HEK293 (cell line): ENCODE measurements at regions not wholly inside any gene's neighbourhood (a gene's known extent, or its start where the extent isn't known, plus 50 kb on each side); places are given as distances from the start of the nearest gene placed in this dataset.

Experiments used
- CTCF ChIA-PET: fragments of 350-600 bp; formaldehyde crosslinking; extraction: SDS; loops from one replicate; lab custom pipeline; 2021; ENCODE audit warnings: antibody characterized with exemption; lab: Yijun Ruan, JAX
- POLR2A ChIA-PET: fragments of 300-600 bp; formaldehyde crosslinking; extraction: SDS; loops from one replicate; lab custom pipeline; 2020; ENCODE audit warnings: antibody characterized with exemption, inconsistent platforms; lab: Yijun Ruan, JAX
- H3K27ac ChIP-seq: fragments of 200-500 bp; sonication (Bioruptor generic); 2 replicates; pipeline ENCODE4 v1.5.1; 2014; ENCODE audit warnings: low read depth, low read length, control low read depth, inconsistent platforms; ENCODE audit errors: extremely low read depth
- H3K36me3 ChIP-seq, 2 experiments: fragments of 200-500 bp in 1 of 2; sonication (Bioruptor generic) in 1 of 2; 1 replicate in 1 of 2; 2 replicates in 1 of 2; pipeline ENCODE4 v1.5.1; 2014 to 2017; ENCODE audit warnings: inconsistent platforms in 2 of 2, low read length in 2 of 2; ENCODE audit not compliant: control insufficient read depth in 2 of 2, insufficient read depth in 1 of 2
- H3K4me1 ChIP-seq: fragments of 200-500 bp; sonication (Bioruptor generic); 2 replicates; pipeline ENCODE4 v1.5.1; 2014; ENCODE audit warnings: mild to moderate bottlenecking, low read length, inconsistent platforms; ENCODE audit not compliant: control insufficient read depth, insufficient read depth
- H3K4me3 ChIP-seq: 2 replicates; pipeline ENCODE4 v1.5.1; 2011; ENCODE audit warnings: low read depth, mild to moderate bottlenecking, control low read depth, low read length, moderate library complexity
- H3K9me3 ChIP-seq: fragments of 200-500 bp; sonication (Bioruptor generic); 2 replicates; pipeline ENCODE4 v1.5.1; 2014; ENCODE audit warnings: low read depth, low read length, inconsistent platforms; ENCODE audit not compliant: control insufficient read depth, insufficient read depth
- KLF7 ChIP-seq: fragments of 450-650 bp; formaldehyde crosslinking; IDR thresholded peaks from 2 replicates; pipeline ENCODE4 v1.5.1; 2016; ENCODE audit warnings: missing biosample characterization, missing genetic modification characterization, borderline replicate concordance
- KLF8 ChIP-seq: fragments of 450-650 bp; formaldehyde crosslinking; IDR thresholded peaks from 2 replicates; pipeline ENCODE4 v1.5.1; 2016; ENCODE audit warnings: missing biosample characterization, missing genetic modification characterization
- SETDB1 ChIP-seq: IDR thresholded peaks from one replicate; pipeline ENCODE4 v1.6.1; 2017; ENCODE audit warnings: mild to moderate bottlenecking, low read length, moderate library complexity, mixed read lengths; ENCODE audit not compliant: insufficient read length
- YY1 ChIP-seq: fragments of 450-650 bp; formaldehyde crosslinking; IDR thresholded peaks from 2 replicates; pipeline ENCODE4 v1.5.1; 2018; ENCODE audit warnings: missing biosample characterization, missing genetic modification characterization
- ZBTB8A ChIP-seq: fragments of 450-650 bp; formaldehyde crosslinking; IDR thresholded peaks from 2 replicates; pipeline ENCODE4 v1.5.1; 2016; ENCODE audit warnings: missing biosample characterization, missing genetic modification characterization
- ZFP69B ChIP-seq: fragments of 450-650 bp; formaldehyde crosslinking; IDR thresholded peaks from 2 replicates; pipeline ENCODE4 v1.5.1; 2016; ENCODE audit warnings: missing biosample characterization, missing genetic modification characterization
- ZNF175 ChIP-seq: fragments of 450-650 bp; formaldehyde crosslinking; IDR thresholded peaks from 2 replicates; pipeline ENCODE4 v1.5.1; 2016; ENCODE audit warnings: missing biosample characterization, missing genetic modification characterization
- ZNF223 ChIP-seq: fragments of 450-650 bp; formaldehyde crosslinking; IDR thresholded peaks from 2 replicates; pipeline ENCODE4 v1.5.1; 2016; ENCODE audit warnings: missing biosample characterization, missing genetic modification characterization
- ZNF354C ChIP-seq: fragments of 450-650 bp; formaldehyde crosslinking; IDR thresholded peaks from 2 replicates; pipeline ENCODE4 v1.5.1; 2016; ENCODE audit warnings: missing biosample characterization, missing genetic modification characterization, low read depth, borderline replicate concordance
- ZNF433 ChIP-seq: fragments of 450-650 bp; formaldehyde crosslinking; IDR thresholded peaks from 2 replicates; pipeline ENCODE4 v1.5.1; 2016; ENCODE audit warnings: missing biosample characterization, missing genetic modification characterization, low read depth
- ZNF514 ChIP-seq: fragments of 450-650 bp; formaldehyde crosslinking; IDR thresholded peaks from 2 replicates; pipeline ENCODE4 v1.5.1; 2016; ENCODE audit warnings: missing biosample characterization, missing genetic modification characterization
- ZNF529 ChIP-seq: fragments of 450-650 bp; formaldehyde crosslinking; IDR thresholded peaks from 2 replicates; pipeline ENCODE4 v1.5.1; 2017; ENCODE audit warnings: missing genetic modification characterization, missing biosample characterization; ENCODE audit not compliant: insufficient replicate concordance
- ZNF600 ChIP-seq: fragments of 450-650 bp; formaldehyde crosslinking; IDR thresholded peaks from 2 replicates; pipeline ENCODE4 v1.5.1; 2016; ENCODE audit warnings: missing biosample characterization, missing genetic modification characterization
- ZNF707 ChIP-seq: fragments of 450-650 bp; formaldehyde crosslinking; IDR thresholded peaks from 2 replicates; pipeline ENCODE4 v1.5.1; 2016; ENCODE audit warnings: missing biosample characterization, missing genetic modification characterization
- TF ChIP-seq, protein P1 (sequence below): fragments of 450-650 bp; formaldehyde crosslinking; IDR thresholded peaks from 2 replicates; pipeline ENCODE4 v1.5.1; 2016; ENCODE audit warnings: missing biosample characterization, missing genetic modification characterization
- TF ChIP-seq, protein P2 (sequence below): fragments of 450-650 bp; formaldehyde crosslinking; IDR thresholded peaks from 2 replicates; pipeline ENCODE4 v1.5.1; 2016; ENCODE audit warnings: missing biosample characterization, missing genetic modification characterization
- TF ChIP-seq, protein P3 (sequence below): fragments of 450-650 bp; formaldehyde crosslinking; IDR thresholded peaks from 2 replicates; pipeline ENCODE4 v1.5.0; 2017; ENCODE audit warnings: missing biosample characterization, missing genetic modification characterization, borderline replicate concordance
- TF ChIP-seq, protein P4 (sequence below): fragments of 450-650 bp; formaldehyde crosslinking; IDR thresholded peaks from 2 replicates; pipeline ENCODE4; 2016; ENCODE audit warnings: missing biosample characterization, missing genetic modification characterization

DNA sequence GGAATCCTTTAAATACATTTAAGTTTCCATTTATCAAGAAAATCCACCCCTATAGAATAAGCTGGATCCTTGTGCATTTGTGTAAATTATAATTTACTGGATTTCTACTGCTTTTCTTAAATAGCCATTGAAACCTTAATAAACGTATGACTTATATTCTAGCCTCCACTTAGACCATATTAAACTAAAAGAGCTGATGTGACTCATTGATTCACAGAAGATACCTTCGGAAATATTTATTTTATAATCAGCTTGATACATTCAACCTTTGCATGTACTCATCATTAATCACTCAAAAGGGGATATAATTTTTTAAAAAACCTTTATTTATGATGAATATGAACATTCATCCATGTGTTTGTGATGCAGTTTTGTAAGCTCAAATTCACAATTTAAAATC, 136.3 kb downstream of the SPRY2 start:
- TF ChIP-seq ZNF707 (tag by site-specific recombination): no peak
- TF ChIP-seq, all 188 proteins: peak for 0
- Histone ChIP-seq H3K36me3 (no peaks in the 10 kb centered on the region), H3K4me3 (no peak overlapping the region), H3K9me3 (no peaks in the 10 kb centered on the region), H3K27ac (no peak overlapping the region), H3K4me1 (no peaks in the 10 kb centered on the region)
- CTCF ChIA-PET: interaction anchor here (0.7 kb wide), 1 partner anchor 13 kb away, joined by 3 read pairs; no protein-coding TSS in a partner anchor
- POLR2A ChIA-PET: no interaction called here

DNA sequence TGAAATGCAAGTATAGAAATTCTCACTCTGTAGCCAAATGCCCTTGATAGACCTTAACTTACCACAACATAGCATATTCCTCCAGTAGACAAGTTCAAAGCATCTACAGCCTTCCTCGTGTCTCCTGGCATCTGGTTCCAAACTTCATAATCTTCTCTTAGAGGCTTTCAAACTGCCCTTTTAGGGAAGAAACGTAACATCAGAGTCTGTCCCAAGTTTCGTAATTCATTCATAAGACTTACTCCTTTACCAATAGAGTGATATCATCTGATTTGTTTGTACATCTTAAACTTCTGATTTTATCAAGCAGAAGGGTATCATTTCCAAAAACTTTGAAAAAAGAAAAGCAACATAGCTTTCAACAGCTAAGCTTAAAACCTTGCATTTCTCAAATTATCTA, 137.4 kb downstream of the SPRY2 start:
- no peaks in the 10 kb centered on the region for H3K9me3 ChIP-seq
- H3K27ac ChIP-seq: no peak overlapping the region
- POLR2A ChIA-PET: no interaction called here
- H3K4me3 ChIP-seq: no peak overlapping the region
- no peak for TF ChIP-seq ZFP69B (tag by site-specific recombination)
- TF ChIP-seq, protein P1, sequence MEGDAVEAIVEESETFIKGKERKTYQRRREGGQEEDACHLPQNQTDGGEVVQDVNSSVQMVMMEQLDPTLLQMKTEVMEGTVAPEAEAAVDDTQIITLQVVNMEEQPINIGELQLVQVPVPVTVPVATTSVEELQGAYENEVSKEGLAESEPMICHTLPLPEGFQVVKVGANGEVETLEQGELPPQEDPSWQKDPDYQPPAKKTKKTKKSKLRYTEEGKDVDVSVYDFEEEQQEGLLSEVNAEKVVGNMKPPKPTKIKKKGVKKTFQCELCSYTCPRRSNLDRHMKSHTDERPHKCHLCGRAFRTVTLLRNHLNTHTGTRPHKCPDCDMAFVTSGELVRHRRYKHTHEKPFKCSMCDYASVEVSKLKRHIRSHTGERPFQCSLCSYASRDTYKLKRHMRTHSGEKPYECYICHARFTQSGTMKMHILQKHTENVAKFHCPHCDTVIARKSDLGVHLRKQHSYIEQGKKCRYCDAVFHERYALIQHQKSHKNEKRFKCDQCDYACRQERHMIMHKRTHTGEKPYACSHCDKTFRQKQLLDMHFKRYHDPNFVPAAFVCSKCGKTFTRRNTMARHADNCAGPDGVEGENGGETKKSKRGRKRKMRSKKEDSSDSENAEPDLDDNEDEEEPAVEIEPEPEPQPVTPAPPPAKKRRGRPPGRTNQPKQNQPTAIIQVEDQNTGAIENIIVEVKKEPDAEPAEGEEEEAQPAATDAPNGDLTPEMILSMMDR (tag by site-specific recombination): no peak
- TF ChIP-seq, protein P2, sequence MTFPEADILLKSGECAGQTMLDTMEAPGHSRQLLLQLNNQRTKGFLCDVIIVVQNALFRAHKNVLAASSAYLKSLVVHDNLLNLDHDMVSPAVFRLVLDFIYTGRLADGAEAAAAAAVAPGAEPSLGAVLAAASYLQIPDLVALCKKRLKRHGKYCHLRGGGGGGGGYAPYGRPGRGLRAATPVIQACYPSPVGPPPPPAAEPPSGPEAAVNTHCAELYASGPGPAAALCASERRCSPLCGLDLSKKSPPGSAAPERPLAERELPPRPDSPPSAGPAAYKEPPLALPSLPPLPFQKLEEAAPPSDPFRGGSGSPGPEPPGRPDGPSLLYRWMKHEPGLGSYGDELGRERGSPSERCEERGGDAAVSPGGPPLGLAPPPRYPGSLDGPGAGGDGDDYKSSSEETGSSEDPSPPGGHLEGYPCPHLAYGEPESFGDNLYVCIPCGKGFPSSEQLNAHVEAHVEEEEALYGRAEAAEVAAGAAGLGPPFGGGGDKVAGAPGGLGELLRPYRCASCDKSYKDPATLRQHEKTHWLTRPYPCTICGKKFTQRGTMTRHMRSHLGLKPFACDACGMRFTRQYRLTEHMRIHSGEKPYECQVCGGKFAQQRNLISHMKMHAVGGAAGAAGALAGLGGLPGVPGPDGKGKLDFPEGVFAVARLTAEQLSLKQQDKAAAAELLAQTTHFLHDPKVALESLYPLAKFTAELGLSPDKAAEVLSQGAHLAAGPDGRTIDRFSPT (tag by site-specific recombination): no peak
- TF ChIP-seq, protein P3, sequence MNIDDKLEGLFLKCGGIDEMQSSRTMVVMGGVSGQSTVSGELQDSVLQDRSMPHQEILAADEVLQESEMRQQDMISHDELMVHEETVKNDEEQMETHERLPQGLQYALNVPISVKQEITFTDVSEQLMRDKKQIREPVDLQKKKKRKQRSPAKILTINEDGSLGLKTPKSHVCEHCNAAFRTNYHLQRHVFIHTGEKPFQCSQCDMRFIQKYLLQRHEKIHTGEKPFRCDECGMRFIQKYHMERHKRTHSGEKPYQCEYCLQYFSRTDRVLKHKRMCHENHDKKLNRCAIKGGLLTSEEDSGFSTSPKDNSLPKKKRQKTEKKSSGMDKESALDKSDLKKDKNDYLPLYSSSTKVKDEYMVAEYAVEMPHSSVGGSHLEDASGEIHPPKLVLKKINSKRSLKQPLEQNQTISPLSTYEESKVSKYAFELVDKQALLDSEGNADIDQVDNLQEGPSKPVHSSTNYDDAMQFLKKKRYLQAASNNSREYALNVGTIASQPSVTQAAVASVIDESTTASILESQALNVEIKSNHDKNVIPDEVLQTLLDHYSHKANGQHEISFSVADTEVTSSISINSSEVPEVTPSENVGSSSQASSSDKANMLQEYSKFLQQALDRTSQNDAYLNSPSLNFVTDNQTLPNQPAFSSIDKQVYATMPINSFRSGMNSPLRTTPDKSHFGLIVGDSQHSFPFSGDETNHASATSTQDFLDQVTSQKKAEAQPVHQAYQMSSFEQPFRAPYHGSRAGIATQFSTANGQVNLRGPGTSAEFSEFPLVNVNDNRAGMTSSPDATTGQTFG (tag by site-specific recombination): no peak
- TF ChIP-seq ZNF354C: no peak
- TF ChIP-seq YY1: no peak
- no peak for TF ChIP-seq ZNF529 (tag by site-specific recombination)
- TF ChIP-seq ZNF175: no peak
- no peak for TF ChIP-seq ZNF600 (tag by site-specific recombination)
- no peak for TF ChIP-seq KLF8 (tag by site-specific recombination)
- no peak for TF ChIP-seq ZNF433 (tag by site-specific recombination)
- TF ChIP-seq ZBTB8A (tag by site-specific recombination): no peak
- no peak for TF ChIP-seq ZNF223
- TF ChIP-seq KLF7 (tag by site-specific recombination): no peak
- TF ChIP-seq, protein P4, sequence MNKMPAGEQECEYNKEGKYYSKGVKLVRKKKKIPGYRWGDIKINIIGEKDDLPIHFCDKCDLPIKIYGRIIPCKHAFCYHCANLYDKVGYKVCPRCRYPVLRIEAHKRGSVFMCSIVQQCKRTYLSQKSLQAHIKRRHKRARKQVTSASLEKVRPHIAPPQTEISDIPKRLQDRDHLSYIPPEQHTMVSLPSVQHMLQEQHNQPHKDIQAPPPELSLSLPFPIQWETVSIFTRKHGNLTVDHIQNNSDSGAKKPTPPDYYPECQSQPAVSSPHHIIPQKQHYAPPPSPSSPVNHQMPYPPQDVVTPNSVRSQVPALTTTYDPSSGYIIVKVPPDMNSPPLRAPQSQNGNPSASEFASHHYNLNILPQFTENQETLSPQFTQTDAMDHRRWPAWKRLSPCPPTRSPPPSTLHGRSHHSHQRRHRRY: no peak
- TF ChIP-seq SETDB1: no peak
- no peak for TF ChIP-seq ZNF514 (tag by site-specific recombination)
- TF ChIP-seq, all 188 proteins: peak for 0
- CTCF ChIA-PET: interaction anchor here (0.5 kb wide), 1 partner anchor 116 kb away, joined by 3 read pairs; no protein-coding TSS in a partner anchor
- H3K4me1 ChIP-seq: no peaks in the 10 kb centered on the region
- H3K36me3 ChIP-seq: no peaks in the 10 kb centered on the region
